GM19324 (cell line): ENCODE measurements at regions not wholly inside any gene's neighbourhood (a gene's known extent, or its start where the extent isn't known, plus 50 kb on each side); places are given as distances from the start of the nearest gene placed in this dataset.

Experiments used
- ATAC-seq: cut with Tn5 transposase; IDR thresholded peaks from one replicate; pipeline ENCODE4 v1.9.1; 2021; ENCODE audit warnings: mild to moderate bottlenecking, moderate library complexity; ENCODE audit not compliant: unreplicated experiment, low FRiP score

DNA sequence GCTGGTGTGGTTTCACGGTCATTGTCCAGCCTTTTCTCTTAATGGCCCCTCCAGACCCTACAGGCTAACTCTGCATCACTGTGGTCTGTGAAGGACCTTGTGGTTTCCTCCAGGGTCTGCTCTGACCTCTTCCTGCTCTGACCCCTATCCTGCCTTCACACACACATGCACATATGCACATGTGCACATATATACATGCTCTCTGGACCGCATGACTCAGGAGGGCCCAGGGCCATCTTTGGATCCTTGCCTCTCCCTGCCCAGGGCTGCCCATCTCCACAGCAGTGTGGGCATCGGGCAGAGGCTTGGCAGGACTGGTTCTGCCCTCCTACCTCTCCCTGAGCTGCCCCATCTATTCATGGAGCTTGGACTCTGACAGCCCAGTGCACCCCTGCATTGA, 510.9 kb downstream of the PTPRU start:
- ATAC-seq = no peak

DNA sequence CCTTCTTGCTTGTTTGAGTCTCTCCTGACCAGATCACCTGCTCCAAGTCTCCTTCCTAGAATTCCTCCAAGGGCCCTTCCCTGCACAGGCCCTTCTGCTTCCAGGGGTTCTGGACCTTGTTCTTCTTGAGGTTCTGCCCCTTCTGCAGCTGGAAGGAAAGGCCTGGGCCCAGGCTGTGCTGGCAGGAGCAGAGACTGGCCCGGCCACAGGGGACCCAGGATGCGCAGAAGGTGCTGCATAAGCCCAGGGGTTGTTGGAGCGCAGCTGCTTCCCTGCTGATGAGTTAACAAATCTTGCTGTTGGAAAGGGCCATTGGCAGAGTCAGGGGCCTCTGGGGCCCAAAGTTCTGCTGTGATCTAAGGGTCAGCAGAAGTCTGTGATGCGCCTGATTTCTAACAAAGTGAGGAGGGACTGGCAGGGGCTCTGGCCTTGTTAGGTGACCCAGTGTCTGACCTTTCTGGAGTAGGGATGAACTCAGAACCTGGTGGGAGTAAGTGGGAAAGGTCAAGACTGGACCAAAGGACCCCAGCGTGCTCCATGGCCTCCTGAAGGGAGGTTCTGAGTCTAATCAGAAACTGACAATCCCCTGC, 509.8 kb downstream of the PTPRU start:
- no peak for ATAC-seq

GRCh38 chr1:29744684-29745490, 508.6 kb downstream of the PTPRU start:
- ATAC-seq = no peak

GRCh38 chr1:29743931-29744330, 507.6 kb downstream of the PTPRU start:
- ATAC-seq = no peak

DNA sequence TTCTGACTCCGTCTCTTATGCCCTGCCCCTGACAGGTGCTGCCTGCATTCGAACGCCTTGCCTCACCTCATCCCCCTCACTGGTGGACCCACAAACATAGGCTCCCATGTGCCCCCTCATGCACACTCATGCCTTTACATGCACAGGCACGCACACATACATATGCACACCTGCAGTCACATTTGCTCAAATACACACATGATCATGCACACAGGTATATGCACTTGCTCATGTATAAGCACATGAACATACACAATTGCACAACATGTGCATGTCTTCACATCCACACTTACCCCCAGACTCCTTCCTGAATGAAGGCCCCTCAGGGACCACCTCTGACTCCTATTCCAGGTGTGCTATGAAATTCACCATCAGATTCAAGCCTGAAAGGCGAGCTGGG, 506.9 kb downstream of the PTPRU start:
- no peak for ATAC-seq

DNA sequence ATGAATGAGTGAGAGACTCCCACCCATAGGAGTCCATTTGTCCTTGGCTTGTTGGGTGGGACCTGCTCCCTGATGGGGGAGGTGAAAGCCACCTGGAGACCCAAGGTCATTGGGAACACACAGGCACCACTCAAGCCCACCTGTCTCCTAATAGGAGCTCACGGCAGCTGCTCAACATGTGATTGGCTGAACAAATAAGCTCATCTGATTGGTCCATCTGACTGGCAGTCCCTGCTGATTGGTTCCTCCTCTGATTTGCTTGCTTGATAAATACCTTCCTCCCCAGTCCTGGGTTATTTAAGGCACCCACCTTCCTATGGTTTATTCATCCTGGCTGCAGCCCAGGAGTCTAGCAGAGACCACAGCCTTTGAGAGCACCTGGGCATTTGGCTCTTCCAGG, 502.9 kb downstream of the PTPRU start:
- no peak for ATAC-seq

DNA sequence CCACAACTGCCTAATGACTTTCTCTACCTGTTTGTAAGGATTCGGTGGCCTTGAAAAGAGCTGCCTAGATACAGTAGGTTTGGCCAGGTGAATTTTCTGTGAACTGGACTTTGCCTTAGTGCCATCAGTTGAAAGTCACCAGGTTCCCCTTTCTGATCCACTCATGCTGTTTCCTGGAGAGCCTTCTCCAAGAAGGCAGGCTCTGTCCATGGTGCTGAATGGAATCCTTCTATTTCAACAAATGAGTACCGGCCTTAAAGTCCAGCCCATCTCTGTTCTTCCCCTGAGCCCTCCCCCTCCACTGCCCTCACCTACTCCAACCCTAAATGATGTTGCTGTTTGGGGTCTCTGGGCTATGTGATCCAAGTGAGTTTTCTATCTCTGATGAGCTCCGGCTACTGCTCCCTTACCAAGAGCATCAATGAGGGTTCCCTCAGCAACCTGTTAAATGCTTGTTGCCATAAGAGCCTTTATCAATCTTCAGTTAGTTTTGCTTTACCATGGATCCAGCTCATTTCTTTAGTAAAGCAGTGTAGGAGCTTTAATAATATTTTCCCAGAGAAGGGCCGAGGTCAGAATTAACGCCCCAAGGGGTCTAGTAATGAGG, 500.4 kb downstream of the PTPRU start:
- ATAC-seq = no peak

GRCh38 chr1:29732453-29732852, 496.1 kb downstream of the PTPRU start:
- ATAC-seq = no peak

DNA sequence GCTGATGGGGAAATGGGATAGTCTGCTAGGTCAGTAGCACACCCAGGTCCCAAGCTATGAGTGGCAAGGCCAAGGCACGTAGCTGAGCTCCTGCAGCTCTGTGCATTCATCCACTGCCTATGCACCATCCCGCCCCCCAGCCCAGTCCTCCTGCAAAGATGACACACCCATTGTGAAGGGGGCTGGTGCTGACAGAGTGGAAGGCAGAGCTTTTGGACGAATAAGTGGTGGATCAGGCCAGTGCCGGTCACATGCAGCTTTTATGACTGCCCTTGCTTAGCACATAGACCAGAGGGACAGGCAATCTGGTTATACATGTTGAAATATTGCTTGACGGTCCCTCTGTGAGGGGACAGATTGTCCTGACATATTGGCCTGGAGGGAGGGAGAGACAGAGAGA, 494.3 kb downstream of the PTPRU start:
- ATAC-seq = no peak

- ATAC-seq = no peak
Measured at GRCh38 chr1:29729281-29729680, 493.0 kb downstream of the PTPRU start.

DNA sequence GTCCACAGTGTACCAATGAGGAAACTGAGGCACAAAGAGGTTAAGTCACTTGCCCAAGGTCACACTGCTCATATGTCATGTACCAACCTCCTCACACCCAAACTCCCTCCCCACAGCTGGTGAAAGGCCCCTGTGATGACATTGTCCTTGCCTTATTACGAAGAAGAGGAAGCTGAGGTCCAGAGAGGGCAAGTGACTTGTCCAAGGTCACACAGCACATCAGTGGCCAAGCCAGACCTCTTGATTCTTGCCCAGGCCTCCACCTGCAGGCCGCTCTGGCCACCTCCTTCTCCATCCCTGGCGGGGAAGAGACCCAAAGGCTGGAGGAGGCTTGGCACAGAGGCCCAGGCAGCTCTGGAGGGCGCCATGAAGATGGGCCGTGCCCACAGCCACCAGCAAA, 492.4 kb downstream of the PTPRU start:
- ATAC-seq = no peak

- ATAC-seq = no peak
Measured at GRCh38 chr1:29725262-29725661, 488.9 kb downstream of the PTPRU start.

- no peak for ATAC-seq
Measured at GRCh38 chr1:29722598-29722997, 486.3 kb downstream of the PTPRU start.

GRCh38 chr1:29719253-29719652, 482.9 kb downstream of the PTPRU start:
- no peak for ATAC-seq

- no peak for ATAC-seq
Measured at GRCh38 chr1:29718791-29719190, 482.5 kb downstream of the PTPRU start.

- no peak for ATAC-seq
Measured at GRCh38 chr1:29716306-29716705, 480.0 kb downstream of the PTPRU start.

- ATAC-seq = no peak
Measured at GRCh38 chr1:29713857-29714256, 477.5 kb downstream of the PTPRU start.

DNA sequence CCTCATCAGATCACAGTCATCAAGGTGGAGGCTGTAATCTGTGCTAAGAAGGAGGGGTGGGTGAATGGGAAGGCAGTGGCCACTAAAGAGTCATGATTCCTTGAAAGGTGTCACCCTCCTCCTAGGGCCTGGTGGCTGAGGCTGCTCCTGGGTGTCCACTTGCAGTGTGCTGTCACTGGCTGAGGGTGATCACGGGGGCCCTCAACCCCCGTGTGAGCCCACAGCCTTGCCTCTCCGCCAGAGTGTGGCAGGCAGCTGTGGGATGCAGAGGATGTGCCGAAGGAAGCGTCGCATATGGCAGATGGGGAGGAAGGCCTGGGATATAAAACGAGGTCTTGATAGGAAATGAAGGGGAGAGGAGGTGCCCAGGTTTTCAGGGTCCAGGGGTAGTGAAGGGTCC, 476.5 kb downstream of the PTPRU start:
- no peak for ATAC-seq

DNA sequence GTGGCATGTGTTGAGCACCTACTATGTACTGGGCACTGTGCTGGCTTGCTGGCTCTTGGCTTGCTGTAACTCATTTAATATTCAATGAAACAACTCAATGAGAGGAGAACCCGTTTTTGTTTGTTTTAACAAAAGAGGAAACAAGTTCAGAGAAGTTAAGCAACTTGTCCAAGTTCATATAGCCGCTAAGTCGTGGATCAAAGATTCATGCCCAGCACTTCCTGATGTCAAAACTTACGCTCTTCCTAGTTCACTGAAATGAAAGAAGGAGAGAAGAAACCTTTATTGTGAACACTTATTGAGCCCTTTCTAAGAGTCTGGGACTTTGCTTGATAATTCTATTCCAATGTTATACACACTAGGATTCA, 475.9 kb downstream of the PTPRU start:
- no peak for ATAC-seq

DNA sequence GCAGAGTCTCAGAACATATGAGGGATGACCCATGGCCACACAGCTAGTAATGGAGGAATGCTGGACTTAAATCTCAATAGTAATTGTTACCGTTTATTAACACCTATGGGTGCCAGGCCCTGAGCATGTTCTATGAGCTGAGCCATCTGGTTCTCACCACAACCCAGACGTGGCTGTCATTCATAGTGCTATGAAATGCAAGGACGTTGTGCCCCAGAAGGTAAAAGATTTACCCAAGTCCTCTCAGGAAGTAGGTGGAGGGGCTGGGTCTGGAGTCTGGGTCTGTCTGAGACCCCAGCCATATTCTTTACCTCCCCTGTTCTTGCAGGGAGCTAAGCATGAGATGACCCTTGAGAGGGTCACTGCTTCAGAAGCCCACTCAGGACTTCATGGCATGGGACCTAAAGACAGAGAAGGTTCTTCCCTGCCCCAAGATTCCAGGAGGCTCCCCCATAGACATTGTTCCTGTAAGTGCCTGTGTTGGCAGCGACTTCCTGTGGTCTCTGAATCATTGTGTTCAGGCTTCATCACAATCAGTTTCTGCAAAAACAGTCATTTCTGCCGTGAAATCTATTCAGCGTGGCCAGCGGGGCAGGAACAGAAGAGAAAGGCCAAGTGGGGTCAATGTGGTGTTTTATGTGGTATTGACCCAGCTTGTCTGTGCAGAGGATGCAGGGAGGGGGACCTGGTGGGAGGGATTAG, 475.4 kb downstream of the PTPRU start:
- no peak for ATAC-seq

GRCh38 chr1:29709704-29710280, 473.5 kb downstream of the PTPRU start:
- ATAC-seq = no peak
